HK-2 (cell line): ENCODE measurements at regions not wholly inside any gene's neighbourhood (a gene's known extent, or its start where the extent isn't known, plus 50 kb on each side); places are given as distances from the start of the nearest gene placed in this dataset.

Experiments
- DNase-seq: peaks from one replicate; pipeline ENCODE4 v3.0.0-alpha.2; 2018; ENCODE audit not compliant: unreplicated experiment

GRCh38 chr7:41878309-41879295, 175.7 kb upstream of the INHBA start:
- no peak for DNase-seq

GRCh38 chr7:41877118-41877517, 174.2 kb upstream of the INHBA start:
- no peak for DNase-seq

- DNase-seq: no peak
Measured at GRCh38 chr7:41875513-41875912, 172.6 kb upstream of the INHBA start.

- DNase-seq: no peak
Measured at GRCh38 chr7:41874201-41874785, 171.4 kb upstream of the INHBA start.

- DNase-seq: no peak
Measured at GRCh38 chr7:41873741-41874140, 170.9 kb upstream of the INHBA start.

GRCh38 chr7:41872966-41873365, 170.1 kb upstream of the INHBA start:
- no peak for DNase-seq

GRCh38 chr7:41870461-41871138, 167.7 kb upstream of the INHBA start:
- DNase-seq: no peak

- DNase-seq: no peak
Measured at GRCh38 chr7:41869997-41870396, 167.1 kb upstream of the INHBA start.

- no peak for DNase-seq
Measured at GRCh38 chr7:41869596-41869995, 166.7 kb upstream of the INHBA start.

- no peak for DNase-seq
Measured at GRCh38 chr7:41869091-41869490, 166.2 kb upstream of the INHBA start.

GRCh38 chr7:41867639-41868280, 164.9 kb upstream of the INHBA start:
- no peak for DNase-seq

GRCh38 chr7:41862261-41862660, 159.4 kb upstream of the INHBA start:
- no peak for DNase-seq

GRCh38 chr7:41861642-41862041, 158.8 kb upstream of the INHBA start:
- no peak for DNase-seq

- DNase-seq: no peak
Measured at GRCh38 chr7:41858201-41858600, 155.3 kb upstream of the INHBA start.

GRCh38 chr7:41855798-41856197, 152.9 kb upstream of the INHBA start:
- no peak for DNase-seq

- no peak for DNase-seq
Measured at GRCh38 chr7:41847606-41848005, 144.7 kb upstream of the INHBA start.

- DNase-seq: no peak
Measured at GRCh38 chr7:41847151-41847550, 144.3 kb upstream of the INHBA start.

- DNase-seq: no peak
Measured at GRCh38 chr7:41842956-41843355, 140.1 kb upstream of the INHBA start.

GRCh38 chr7:41837916-41838315, 135.0 kb upstream of the INHBA start:
- no peak for DNase-seq

- DNase-seq: no peak
Measured at GRCh38 chr7:41835976-41836530, 133.2 kb upstream of the INHBA start.

- DNase-seq: no peak
Measured at GRCh38 chr7:41834805-41835694, 132.2 kb upstream of the INHBA start.
